ENCODE measurements at regions not wholly inside any gene's neighbourhood (a gene's known extent, or its start where the extent isn't known, plus 50 kb on each side); places are given as distances from the start of the nearest gene placed in this dataset.
A peak's percentile ranks its signal among the peaks of the same experiment; 100 is the strongest.

DNA sequence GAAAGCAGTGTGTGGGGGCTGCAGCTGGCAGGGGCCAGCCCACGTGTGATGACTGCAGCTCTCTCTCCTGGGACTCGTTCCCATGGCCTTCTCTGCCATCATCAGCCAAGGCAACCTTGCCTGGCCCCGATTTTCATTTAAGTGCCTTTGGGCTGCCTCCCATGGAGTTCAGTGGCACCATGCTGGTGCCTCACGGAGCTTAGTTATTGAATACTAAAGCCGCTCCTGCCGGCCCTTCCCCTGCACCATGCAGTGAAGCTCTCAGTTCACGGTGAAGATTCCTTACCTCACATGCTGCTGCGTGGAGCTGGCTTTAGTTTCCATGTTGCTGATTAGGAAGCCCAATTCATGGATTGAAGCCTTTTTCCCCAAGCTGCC lies 141.5 kb upstream of the EEPD1 start:
- DNase-seq = no peak

DNA sequence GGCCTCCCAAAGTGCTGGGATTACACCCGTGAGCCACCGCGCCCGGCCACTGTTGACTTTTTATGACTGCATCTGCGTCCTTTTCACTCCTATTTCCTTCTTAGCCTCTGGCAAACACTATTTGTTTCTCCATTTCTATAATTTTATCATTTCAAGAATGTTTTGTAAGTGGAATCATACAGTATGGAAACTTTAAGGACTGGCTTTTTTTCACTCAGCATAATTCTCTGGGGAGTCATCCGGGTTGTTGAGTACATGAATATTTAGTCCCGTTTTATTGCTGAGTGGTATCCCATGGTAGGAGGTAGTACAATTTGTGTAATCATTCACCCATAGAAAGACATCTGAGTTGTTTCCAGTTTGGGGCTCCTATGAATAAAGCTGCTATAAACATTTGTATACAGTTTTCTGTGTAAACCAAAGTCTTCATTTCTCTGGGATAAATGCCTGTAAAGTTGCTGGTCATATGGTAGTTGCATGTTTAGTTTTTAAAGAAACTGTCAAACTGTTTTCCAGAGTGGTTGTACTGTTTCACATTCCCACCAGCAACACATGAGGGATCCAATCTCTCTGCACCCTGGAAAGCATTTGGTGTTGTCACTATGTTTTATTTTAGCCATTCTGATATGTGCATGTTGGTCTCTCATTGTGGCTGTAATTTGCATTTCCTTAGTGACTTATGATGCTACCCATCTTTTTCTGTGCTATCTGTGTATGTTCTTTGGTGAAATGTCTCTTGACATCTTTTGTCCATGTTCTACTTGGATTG lies 139.6 kb upstream of the EEPD1 start:
- DNase-seq = no peak

DNA sequence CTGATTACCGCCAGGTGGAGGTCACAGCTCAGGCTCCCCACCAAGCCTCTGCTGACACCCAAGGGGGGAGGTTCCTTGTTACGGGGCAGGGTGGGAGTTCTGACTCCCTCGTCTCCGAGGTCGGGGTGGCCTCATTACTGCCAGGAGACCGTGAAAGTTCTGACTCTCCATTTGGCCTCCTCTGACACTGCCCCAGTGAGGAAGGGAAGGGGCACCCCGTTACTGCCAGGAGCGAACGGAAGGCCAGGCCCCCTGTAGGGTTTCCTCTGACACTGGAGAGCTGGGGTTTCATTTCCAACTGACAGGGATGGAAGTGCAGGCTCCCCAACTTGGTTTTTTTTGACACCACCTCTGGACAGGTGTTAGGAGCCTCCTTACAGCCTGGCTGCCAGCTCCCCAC lies 138.1 kb upstream of the EEPD1 start:
- no peak for DNase-seq

DNA sequence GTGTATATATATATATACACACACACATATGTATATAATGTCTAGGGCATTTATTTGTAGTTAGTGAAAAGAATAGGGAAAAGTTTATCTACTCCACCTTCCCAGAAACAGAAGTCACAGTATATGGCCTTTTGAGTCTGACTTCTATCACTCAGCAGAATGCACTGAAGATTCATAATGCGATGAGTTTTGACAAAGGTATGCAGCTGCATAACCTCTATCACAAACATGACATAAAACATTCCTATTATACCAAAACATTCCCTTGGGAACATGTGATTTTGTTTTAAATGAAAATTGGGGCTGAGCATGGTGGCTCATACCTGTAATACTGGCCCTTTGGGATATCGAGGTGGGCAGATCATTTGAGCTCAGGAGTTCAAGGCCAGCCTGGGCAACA lies 137.3 kb upstream of the EEPD1 start:
- no peak for DNase-seq

DNA sequence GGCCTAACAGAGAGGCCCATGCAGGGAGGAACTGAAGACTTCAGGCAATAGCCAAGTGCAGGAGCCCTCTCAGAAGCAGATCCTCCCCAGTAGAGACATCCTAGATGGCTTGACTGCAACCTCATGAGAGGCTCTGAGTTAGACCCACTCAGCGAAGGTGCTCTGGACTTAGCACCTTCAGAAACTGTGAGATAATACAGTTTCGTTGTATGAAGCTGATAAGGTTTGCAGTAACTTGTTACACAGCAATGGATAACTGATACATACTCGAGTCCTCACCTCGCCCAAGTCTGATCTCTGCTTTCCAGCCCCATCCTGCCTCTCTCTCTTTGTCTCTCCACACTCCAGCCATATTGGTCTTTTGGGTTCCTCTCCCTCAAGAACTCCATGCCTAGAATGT lies 136.4 kb upstream of the EEPD1 start:
- DNase-seq = no peak

DNA sequence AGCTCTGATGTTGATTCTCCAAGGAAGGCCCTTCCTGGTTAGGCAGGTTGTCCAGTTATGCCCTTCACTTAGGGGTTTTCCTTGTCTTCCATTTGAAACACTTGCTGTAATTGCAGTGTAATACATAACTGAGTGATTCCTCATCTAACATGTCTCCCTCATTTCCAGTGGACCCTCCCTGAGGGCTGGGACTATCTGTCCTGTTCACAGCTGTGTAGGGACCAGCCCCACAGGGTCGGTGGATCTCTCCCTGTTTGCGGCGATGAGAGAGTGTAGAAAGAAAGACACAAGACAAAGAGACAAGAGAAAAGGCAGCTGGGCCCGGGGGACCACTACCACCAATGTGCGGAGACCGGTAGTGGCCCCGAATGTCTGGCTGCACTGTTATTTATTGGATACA lies 135.9 kb upstream of the EEPD1 start:
- no peak for DNase-seq

DNA sequence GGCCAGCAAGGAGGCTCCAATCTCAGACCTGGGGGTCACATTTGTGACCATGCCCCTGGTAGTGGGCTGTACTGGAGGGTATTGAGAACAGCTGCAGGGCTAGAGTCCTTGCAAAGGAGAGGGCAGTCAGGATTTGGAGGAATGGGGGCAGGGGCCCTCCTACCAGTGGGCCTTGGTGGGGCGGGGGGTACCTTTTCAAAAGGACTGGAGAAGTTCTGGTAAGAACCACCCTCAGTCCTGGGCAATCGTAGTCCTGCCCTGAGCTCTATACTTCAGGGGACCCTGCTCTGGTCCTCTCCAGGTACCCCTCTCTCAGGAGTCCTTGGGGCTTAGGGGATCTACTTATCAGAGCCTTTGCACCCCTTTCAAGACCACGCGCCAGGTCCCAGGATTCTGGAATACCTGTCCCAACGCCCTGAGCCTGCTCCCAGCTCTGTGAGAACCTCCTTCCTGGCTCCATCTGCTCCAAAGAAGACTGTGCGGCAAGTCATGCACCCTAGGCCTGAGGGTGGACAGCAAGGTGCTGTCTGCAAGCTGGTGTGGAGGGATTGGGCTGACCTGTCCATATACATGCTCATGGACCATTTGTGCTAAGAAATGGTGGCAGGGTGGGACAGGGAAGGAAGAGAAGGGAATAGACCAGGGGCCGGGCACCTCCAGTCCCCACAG lies 134.1 kb upstream of the EEPD1 start:
- DNase-seq = no peak

DNA sequence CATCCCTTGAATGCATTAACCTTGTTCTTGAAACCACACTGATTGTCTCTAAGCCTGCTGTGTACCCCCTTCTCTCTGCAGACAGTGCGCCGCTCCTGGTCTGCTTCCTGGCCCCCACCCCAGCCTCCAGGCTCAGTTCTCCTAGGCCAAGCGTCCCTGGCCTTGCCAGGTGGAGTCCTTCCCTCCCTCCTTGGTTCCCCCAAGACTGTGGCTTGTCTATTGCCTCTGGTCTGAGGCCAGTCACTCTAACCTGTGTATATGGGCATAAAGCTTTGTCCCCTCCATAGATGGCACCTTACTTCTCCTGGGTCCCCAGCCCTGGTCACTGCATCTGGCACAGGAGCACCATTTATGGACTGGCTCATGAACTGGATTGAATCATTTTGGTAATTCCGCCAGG lies 133.5 kb upstream of the EEPD1 start:
- DNase-seq = no peak

DNA sequence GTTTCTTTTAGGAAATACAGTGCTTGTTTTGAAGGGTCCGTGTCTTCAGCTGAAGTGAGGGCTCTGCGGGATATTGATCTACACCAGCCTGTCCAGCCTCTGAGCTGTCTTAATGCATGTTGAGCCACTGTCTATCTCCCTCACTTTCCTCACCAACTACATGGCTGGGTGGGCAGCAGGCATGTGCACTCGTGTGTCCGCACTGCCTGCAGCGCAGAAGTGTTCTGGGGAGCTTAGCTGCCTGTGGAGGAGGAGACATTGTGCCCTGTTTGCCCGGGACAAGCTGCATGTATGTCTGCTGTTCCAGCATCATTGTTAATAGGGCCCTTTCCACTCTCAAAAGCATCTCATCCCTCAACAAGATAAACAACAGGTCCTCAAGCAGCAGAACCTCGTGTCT lies 133.1 kb upstream of the EEPD1 start:
- no peak for DNase-seq

DNA sequence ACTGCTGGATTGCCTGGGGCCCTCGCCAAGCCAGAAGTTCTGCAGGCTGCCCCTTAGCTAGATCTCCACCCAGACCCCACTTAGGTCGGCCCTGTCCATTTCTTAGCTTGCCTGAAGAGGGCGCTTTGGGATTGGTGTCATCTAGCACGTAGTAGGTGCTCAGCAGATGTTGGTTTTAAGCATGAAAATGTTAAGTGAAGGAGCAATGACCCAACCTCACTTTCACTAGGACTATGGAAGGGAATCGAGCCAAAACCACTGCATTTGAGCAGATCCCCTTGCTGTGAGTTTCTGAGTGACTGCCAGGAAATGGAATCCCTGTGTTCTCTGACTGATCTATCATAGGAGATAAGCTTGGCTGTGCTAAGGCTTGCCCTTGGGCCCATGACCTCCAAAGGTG lies 131.7 kb upstream of the EEPD1 start:
- peak; percentile 15 for DNase-seq

DNA sequence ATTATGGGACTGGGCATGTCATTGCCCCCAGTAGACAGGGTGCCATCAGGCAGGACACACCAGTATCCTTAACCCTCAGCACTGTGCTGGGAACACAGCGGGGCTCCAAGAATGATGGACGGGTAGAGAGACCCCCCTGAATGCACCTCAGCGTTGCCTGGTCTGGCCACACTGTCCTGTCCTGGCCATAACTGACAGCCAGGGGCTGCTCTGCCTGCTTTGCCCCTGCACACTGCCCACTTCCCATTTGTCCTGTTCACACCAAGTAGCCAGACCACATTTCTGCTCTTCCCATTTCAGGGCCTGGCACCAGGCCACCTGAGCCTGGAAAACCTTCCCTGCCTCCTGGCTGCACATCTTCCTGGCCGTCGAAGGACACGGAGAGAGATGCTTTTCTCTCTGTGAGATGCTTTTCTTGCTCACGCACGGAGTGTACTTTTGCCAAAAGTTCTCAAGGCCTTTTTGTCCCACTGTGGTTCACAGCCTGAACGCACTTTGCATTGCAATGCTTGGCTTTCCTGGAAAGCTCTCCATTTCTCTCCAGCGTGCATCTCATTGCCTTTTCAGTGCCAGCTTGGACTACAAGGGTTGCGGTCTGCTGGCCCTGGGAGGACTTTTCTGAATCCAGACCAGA lies 131.0 kb upstream of the EEPD1 start:
- DNase-seq = no peak

DNA sequence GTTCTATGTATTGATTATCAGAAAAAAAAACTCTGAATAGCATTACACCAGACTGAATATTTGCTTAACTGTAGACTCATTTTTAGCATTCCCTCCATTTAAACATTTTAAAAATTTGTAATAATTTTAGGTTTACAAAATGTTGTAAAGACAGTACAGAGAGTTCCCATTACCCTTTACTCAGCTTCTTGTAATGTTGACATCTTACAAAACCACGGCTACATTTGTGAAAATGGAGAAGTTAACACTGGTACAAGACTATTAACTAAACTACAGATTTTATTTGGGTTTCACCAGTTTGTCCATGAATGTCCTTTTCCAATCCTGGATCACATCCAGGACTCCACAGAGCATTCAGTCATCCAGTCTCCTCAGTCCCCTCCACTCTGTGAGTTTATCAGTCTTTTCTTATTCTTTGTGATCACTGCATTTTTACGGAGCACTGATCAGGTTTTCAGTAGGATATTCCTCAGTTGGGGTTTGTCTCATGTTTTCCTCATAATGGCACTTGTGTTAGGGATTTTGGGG lies 130.0 kb upstream of the EEPD1 start:
- DNase-seq = no peak

DNA sequence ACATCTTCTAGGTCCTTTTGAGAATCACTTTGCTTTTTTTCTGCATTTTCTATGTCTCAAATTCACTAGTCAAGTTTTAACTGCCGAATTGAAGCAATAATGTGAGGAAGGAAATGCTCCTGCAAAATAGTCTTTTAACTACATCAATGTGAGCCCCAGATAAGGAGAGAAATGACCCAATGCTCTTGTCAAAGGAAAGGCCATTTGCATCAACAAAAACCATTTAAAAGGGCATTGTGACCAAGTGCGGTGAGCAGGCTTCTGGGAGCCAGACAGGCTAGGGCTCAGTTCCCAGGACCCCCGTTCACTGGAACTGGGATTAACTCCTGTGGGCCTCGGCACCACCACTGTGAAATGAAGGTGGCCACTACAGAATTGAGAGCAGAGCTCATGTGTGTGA lies 127.9 kb upstream of the EEPD1 start:
- DNase-seq = no peak

DNA sequence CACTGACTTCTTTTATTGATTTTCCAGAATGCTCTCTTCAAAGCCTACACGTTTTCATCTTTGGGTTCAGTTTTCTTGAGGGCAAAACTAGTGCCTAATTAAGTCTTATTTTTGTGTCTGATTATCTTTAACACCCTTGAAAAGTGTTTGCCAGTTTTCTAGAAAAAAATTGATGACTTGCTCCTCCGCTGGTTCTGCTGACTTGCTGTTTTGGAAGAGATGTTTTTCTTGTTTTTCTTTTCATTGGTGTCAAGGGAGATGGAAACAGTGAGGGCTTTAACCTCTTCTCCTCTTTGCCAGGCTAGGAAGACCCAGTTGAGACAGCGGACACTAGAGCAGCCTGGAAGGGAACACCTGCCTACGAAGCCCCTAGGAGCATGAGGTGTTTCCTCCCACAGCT lies 123.7 kb upstream of the EEPD1 start:
- DNase-seq = no peak

DNA sequence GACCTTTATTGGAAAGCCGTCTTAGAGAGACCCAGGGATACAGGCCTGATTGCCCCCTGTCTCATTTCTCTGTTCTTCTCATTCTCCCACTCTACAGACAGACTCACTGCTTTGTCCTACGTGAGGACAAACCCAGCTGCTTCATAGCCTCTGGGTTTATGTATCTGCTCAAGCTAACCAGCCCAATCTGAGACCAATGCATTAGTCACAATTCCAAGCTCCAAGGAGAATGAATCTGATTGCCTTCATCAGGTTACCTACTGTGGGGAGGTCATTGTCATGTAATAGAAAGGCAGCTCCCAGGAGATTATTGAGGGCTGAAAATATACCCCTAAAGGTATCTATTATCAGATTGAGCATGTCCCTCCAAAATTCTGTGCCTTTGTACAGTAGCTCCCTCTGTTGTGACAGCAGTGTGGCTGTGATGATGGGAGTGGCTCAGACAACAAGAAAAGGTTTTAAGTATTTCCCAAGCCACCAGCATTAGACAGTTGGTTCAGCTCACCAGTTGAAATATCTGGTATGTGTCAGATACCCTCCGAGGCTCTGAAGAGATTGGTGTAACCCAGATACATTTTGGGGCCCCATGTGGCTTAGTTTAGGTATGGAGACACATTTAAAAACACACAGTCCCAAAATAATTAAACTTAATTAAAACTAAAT lies 123.1 kb upstream of the EEPD1 start:
- DNase-seq = no peak

DNA sequence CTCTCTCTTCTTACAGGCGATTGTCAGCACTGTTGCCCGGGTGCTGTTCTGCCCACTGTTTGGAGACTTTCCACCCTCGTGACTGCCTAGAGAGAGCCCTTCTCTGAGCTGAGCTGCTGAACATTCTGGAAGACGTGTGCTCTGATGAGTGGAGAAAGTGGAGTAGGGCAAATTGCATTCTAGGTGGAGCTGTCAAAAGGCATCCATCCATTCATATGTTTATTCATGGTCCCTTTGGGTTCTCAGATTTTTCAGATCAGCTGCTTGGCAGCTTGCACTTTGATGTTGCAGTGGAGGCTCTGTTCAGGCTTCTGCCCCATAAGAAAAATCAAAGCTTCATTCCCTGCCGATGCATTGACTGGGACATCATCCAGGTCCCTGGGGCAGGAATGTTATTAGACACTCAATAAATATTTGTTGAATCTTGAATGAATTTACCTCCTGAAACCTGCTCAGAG lies 120.7 kb upstream of the EEPD1 start:
- no peak for DNase-seq

DNA sequence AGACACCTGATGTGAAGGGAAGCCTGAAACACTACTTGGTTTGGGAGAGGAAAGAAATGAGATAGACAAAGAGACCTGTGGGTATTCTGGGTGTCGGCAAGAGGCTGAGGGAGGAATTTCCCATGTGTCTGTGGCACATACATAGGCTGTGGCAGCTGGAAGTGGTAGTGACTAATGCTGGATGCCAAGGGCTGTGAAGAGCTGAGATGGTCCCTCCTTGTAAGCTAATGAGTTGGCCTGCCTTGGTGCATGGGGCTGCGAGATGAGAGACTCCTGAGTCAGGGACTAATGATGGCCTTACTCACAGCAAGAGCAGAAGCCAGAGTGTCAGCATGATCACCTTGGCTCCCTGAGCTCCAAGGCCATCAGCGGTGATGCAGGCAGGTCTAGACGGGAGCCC lies 119.0 kb upstream of the EEPD1 start:
- no peak for DNase-seq

DNA sequence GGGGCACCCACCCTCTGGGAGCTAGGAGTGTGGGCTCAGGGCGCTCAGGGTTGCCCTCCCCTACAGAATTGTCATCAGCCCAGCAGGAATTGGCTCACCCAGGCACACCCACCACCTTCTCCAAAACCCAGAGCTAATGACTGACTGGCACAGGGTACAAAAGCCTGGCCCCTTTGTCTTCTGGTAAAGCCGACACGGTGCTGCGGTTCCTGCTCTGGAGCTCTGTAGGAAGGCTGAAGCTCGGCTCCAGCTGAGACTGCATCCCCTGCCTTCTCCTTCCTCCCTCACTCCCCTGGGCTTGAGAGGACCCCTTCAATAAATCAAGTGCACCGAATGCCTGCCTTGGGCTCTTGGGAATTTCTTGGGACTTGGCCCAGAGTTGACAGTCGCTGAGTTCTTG lies 117.9 kb upstream of the EEPD1 start:
- DNase-seq = no peak

DNA sequence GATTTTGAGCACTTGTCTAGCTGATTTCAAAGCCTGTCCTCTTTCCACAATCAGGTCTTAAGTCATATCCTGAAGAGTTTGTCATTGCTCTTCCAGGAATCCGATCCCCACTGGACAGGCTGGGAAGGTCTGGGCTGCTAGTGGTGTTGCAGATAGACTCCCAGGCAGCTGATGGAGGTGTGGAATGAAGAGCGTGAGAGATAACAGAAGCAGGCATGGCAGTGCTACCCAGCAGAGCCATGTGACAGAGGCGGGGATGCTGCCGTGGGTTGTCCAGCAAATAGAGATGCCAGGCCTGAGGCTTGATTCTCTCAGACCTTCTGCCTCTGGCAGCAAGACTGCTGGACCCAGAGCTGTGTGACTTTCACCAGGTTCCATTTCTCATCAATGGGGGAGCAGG lies 116.5 kb upstream of the EEPD1 start:
- no peak for DNase-seq

DNA sequence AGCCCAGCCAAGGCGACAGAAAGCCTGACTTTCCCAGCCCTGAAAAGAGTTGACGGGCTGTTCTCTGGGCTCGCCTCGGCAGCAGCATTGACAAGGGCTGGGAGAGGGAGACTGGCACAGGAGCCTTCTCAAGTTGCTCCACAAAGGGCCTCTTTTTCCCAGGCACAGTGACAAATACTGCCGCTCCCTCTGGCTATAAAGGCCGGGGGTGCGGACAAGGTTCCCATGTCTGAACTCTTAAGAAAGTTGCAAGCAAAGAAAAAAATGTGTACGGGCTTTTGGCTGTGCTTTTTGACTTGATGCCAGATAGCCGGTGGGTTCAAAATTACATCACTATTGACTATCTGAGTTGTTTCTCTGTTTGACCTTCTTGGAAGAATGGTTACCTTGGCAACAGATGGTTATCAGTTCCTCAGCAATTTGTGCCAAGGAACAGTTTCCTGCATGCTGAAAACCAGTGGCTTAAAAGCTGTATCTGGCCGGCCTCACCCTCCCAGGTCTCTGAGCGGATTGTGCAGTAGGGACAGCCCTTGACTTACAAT lies 115.9 kb upstream of the EEPD1 start:
- no peak for DNase-seq

DNA sequence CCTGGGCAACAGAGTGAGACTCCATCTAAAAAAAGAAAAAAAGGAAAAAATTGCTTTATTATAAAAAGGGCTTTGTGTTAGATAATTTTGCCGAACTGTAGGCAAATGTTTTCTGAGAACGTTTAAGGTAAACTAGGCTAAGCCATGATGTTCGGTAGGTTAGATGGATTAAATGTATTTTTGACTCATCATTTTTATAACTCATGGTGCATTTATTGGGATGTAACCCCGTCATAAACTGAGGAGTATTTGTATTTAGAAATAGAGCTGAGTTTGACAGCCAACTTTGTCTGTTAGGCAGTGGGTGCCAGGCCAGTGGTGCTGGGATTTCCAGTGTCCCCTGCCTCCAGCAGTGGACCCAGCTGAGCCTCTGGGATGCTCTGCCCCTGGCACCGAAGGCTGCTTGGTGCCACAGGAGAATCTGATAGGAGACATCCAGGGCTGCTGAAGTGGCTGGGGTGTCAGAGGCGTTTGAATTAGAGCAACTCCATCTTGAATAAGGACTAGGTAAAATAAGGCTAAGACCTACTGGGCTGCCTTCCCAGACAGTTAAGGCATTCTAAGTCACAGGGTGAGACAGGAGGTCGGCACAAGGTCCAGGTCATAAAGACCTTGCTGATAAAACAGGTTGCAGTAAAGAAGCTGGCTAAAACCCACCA lies 114.9 kb upstream of the EEPD1 start:
- no peak for DNase-seq

DNA sequence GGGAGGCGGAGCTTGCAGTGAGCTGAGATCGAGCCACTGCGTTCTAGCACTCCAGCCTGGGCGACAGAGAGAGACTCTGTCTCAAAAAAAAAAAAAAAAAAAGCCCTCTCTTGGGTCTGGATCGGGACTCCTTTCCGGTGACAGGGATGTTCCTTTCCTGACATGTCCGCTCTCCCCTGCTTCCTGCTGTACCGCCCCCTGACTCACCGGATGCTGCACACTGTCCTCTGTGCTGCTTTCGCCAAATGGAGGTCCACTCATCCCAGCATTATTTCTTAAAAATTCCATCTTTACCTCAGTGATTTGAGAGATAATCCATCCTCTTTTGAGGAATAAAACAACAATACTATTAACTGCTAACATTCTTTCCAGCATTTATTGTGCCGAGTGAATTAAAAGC lies 113.8 kb upstream of the EEPD1 start:
- no peak for DNase-seq

DNA sequence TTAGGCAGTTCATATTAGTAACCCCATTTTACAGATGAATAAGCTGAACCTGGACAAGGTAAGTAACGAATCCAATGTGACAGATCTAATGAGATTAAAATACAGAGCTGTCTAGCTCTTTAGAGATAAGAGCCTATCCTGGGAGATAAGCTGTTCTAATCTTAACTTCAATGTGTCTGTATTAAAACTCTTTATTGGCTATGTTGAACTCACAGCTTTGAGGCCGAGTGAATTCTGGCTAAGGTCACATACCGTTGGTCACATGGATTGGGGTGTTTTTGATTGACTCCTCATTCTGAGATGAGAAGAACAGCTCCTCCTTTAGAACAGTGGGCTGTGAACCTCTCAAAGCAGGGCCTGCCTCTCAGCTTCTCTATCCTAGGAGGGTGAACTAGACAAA lies 113.4 kb upstream of the EEPD1 start:
- no peak for DNase-seq
